Skeletal muscle cell (primary cell): ENCODE measurements at regions not wholly inside any gene's neighbourhood (a gene's known extent, or its start where the extent isn't known, plus 50 kb on each side); places are given as distances from the start of the nearest gene placed in this dataset.
"Not testable (repeated sequence)": the region's sequence is repeated elsewhere in the genome, so short reads cannot be mapped to it uniquely, and the experiment has no call there.

ENCODE experiments used
- DNase-seq: peaks from one replicate; pipeline ENCODE4 v3.0.0-alpha.2; 2010; ENCODE audit warnings: low read depth
- H3K4me3 ChIP-seq: 2 replicates; pipeline ENCODE4 v1.5.1; 2011; ENCODE audit warnings: low read depth, mild to moderate bottlenecking, control low read depth, low read length, moderate library complexity

- DNase-seq, H3K4me3 ChIP-seq: not testable (repeated sequence)
Observed at GRCh38 chr14:88980907-88981306, 156.5 kb downstream of the TTC8 start.

DNA sequence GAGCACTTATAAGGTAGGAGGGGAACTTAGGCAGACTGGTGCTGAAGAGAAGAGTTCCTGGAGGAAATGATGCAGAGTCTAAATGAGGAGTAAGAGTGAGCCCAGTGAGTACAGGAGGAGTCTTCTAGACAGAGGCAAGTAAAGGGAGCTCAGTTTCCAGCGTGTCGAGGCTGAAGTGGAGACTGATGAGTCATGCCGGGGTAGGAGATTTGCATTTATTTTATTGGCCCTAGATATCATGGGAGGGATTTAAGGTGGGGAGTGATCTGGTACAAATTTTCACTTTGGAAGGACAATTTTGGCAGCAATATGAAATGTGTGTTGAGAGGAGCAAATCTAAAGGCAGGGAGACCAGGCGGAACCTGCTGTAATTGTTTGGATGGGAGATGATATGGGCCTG lies 157.5 kb downstream of the TTC8 start:
- DNase-seq: no peak
- no peak overlapping the region for H3K4me3 ChIP-seq

- DNase-seq: peak; percentile 75
- no peak overlapping the region for H3K4me3 ChIP-seq
Observed at GRCh38 chr14:88983755-88984154, 159.3 kb downstream of the TTC8 start.

GRCh38 chr14:88985654-88986053 lies 161.2 kb downstream of the TTC8 start:
- no peak for DNase-seq
- no peak overlapping the region for H3K4me3 ChIP-seq

DNA sequence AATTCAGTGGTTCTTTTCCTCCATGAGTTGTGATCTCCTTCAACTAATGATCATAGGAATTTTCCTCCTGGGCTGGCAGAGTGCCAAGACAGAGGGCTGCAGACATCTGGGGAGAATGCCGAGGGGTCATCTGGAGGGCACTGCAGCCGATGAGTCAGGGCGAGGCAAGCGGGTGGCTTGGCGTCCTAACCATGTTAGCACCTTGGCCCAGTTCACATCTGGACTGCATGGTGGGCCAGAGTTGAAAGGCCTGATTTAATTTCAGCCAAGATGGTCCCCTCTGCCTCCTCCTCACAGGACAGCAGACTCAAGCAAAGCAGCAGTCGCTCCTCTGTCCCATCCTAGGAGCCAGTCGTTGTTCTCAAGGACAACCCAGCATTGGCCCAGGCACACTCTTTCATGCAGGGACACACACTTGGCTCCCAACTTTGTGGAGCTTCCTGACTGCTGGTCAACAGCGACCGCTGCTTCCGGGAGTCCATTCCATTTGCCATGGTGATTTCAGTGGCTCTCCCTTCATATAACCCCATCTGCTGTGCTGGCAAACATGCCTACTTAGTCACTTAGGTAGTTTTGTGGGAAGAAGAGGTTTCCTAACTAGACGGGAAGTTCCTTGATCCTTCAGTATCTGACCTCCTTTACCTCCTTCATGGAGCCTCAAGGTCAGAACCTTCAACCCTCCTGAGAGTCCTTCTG lies 161.8 kb downstream of the TTC8 start:
- peak; percentile 31 for DNase-seq
- H3K4me3 ChIP-seq: no peak overlapping the region

- H3K4me3 ChIP-seq, DNase-seq: not testable (repeated sequence)
Observed at GRCh38 chr14:88986908-88987307, 162.5 kb downstream of the TTC8 start.

DNA sequence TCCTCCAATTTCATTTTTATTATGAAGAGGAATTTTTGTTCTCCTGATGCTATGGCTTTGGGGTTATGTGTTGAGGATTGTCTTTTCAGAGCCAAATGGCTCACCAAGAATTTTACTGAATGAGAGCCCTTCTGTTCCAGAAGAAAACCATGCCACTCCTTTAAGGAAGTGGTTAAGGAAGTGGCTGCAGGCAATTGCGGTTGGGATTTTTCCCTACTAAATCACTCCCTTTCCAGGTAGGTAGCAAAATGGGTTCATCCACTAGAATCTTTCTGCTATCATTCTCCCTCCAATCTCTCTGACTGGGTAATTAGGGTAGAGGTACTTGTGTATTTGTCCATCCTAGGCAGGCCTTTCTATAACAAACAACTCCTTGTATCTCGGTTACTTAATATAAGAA lies 163.1 kb downstream of the TTC8 start:
- H3K4me3 ChIP-seq: no peak overlapping the region
- DNase-seq: no peak

- no peak overlapping the region for H3K4me3 ChIP-seq
- DNase-seq: no peak
Observed at GRCh38 chr14:88989911-88990310, 165.5 kb downstream of the TTC8 start.

GRCh38 chr14:88990856-88991255 lies 166.4 kb downstream of the TTC8 start:
- no peak overlapping the region for H3K4me3 ChIP-seq
- no peak for DNase-seq

GRCh38 chr14:88992011-88992410 lies 167.6 kb downstream of the TTC8 start:
- no peak overlapping the region for H3K4me3 ChIP-seq
- no peak for DNase-seq

DNA sequence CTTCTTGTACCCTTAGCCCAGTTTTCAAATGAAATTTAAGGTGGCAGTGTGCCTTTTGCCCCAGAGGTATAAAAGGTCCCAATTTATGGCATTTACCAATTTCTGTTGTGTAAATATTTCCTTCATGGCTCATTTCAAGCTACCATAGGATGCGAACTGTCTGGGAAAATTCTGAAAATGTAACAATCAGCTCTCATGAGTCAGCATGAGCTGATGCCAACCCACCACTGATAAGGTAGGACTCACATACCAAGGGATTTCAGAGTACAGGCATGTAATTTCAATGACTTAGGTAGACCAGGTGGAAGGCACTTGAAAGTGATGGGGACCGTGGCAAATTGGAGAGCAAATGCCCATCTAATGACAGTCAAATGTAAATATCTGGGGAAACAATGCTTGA lies 169.5 kb downstream of the TTC8 start:
- no peak for DNase-seq
- no peak overlapping the region for H3K4me3 ChIP-seq

DNA sequence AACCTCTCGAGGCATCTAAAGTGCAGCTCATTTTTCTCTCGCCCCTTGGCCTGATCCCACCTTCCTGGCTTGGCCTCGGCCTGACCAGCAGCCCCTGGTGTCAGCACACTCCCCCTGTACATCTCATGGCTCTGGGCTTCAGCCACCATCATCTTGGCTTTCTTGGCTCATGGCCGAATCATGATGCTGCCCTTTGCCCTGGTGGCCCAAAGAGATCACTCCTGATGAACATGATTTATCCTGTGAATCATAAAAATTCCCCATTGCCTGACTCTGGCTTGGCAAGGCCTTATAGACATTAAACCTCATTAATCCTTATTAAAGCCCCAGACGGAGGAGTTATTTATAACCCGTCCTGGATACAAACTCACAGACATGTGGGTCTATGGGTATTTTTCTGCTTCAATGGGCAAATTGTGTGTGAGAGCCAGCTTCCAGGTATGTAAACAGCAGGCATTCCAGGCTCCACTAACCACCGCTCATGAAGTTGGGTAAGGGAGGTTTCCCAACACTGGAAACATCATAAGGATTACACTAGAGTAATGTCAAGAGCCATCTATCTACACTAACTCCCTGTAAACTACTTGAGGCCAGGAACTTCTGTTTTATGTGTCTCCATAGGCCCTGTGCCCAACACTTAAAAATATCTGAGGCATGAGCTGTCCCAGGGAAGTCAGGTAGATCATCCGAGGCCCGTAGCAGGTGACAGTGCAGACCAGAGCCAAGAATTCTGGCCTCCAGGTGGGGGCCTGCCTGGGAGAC lies 171.2 kb downstream of the TTC8 start:
- no peak overlapping the region for H3K4me3 ChIP-seq
- peak; percentile 43 for DNase-seq

GRCh38 chr14:88998027-88998426 lies 173.6 kb downstream of the TTC8 start:
- H3K4me3 ChIP-seq: no peak overlapping the region
- no peak for DNase-seq

GRCh38 chr14:88999137-88999536 lies 174.7 kb downstream of the TTC8 start:
- no peak overlapping the region for H3K4me3 ChIP-seq
- no peak for DNase-seq

GRCh38 chr14:89000007-89000942 lies 175.8 kb downstream of the TTC8 start:
- peak; percentile 92 for DNase-seq
- H3K4me3 ChIP-seq: no peak overlapping the region

- DNase-seq: no peak
- H3K4me3 ChIP-seq: no peak overlapping the region
Observed at GRCh38 chr14:89004166-89004565, 179.7 kb downstream of the TTC8 start.

DNA sequence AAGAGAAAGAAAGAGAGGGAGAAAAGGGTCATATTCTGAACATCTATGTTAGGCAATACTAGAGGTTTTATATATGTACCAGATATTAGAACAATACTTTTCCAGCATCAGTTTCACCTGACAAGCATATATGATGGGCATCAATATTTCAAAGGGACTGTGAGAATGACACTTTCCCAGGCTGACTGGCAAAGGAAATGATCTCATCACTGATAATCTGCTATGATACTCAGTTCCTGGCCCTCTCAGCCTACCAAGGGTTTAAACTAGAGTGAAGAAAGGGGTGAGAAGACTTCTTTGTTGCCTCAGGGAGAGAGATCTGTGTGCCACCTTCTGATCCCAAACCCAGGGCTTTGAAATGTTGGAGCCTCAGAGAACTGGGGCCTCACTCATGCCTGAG lies 183.5 kb downstream of the TTC8 start:
- H3K4me3 ChIP-seq: no peak overlapping the region
- no peak for DNase-seq

DNA sequence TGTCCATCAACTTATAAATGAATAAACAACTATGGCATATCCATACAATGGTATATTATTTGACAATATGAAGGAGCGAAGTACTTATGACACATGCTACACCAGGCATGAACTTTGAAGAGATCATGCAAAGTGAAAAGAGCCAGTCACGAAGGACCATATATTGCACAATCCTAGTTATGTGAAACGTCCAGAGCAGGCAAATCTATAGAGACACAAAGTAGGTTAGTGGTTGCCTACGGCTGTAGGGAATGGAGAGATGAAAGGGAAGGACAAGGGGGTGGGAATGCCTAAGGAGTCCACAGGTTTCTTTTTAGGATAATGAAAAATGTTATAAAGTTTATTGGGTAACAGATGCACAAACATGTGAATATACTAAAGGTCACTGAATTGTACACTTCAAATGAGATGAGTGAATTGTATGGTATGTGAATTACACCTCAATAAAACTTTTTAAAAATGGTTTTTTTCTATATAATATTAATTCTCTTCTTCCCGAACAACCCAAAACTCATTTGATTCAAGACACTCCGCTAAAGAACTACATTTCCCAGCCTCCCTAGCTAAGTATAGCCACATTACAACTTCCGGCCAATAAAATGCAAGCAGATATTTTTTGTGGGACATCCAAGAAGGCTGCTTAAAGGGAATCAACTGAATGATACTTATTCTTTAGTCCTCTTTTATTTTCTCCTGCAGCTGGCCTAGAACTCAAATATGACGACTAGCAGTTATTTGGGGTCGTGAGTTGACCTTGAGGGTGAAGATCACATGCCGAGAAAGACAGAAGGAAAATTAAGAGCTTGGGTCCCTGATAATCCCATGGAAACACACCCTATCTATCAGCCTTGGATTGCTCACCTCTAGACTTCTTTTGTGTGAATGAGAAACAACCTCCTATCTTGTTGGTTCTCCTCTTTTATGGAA lies 187.2 kb downstream of the TTC8 start:
- H3K4me3 ChIP-seq: no peak overlapping the region
- DNase-seq: no peak
